MM.1S (cell line): ENCODE measurements at regions not wholly inside any gene's neighbourhood (a gene's known extent, or its start where the extent isn't known, plus 50 kb on each side); places are given as distances from the start of the nearest gene placed in this dataset.

Experiments
- CTCF ChIP-seq: fragments of 300-600 bp; sonication (generic); IDR thresholded peaks from 2 replicates; pipeline ENCODE4 v1.5.1; 2016; ENCODE audit warnings: antibody characterized with exemption, low read length, mixed read lengths
- EZH2 ChIP-seq: fragments of 300-600 bp; sonication (generic); optimal IDR thresholded peaks from 2 replicates; pipeline ENCODE3; 2017; ENCODE audit warnings: low read depth, mild to moderate bottlenecking, antibody characterized with exemption, low read length, mixed read lengths
- EZH2phosphoT487 ChIP-seq: fragments of 300-600 bp; sonication (generic); IDR thresholded peaks from 2 replicates; pipeline ENCODE4 v1.6.1; 2018; ENCODE audit warnings: antibody characterized with exemption, low read length

DNA sequence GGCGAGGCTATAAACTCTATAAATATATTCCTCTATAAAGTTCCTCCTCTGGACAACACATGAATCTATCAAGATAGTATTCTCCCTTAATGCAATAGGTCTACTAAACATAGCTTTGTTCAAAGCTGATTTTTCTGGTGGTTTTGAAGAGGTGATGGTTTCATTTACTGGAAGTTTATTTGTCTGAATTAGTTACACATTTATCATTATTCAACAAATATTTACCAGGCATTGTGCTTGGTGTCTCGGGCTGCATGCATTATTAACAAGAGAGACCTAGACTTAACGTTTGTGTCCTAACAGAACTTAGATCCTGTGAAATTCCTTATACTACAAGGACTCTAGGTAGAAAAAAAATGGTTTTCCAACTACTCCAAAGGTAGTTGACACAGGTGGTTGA lies 511.4 kb upstream of the B3GALT2 start:
- TF ChIP-seq EZH2, result no peak
- TF ChIP-seq CTCF, result no peak
- TF ChIP-seq EZH2phosphoT487, result no peak
